ENCODE measurements at regions not wholly inside any gene's neighbourhood (a gene's known extent, or its start where the extent isn't known, plus 50 kb on each side); places are given as distances from the start of the nearest gene placed in this dataset.
A peak's percentile ranks its signal among the peaks of the same experiment; 100 is the strongest.

DNA sequence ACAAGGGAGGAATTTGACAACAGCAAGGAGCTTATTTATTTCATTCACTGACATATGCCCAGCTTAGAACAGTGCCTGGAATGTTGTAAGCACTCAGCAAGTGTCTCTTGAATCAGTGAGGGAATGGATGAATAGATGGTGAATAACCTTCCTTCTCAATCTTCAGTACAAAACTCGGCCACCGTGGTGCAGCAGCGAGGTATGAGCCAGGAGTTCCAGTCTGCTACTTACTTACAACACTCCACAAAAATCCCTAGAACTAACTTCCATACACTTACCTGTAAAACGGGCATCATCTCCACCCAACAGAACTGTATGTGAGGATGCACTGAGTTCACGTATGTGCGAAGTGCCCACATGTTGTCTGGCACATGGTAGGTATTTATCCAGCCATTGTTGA is 237.4 kb downstream of the WDR11 start:
- H2AK5ac ChIP-seq (ENCODE audit: low read length) = no peak overlapping the region
- H3K9me3 ChIP-seq (ENCODE audit: insufficient read depth, low read depth, low read length) = no peaks in the 10 kb centered on the region
- no peak overlapping the region for H4K91ac ChIP-seq (ENCODE audit: low read depth, low read length)
- H3K79me2 ChIP-seq (ENCODE audit: control insufficient read depth, insufficient read depth, low read length, poor library complexity) = no peaks in the 10 kb centered on the region
- H4K8ac ChIP-seq (ENCODE audit: low read depth, low read length) = no peak overlapping the region
- no peak overlapping the region for H3K18ac ChIP-seq (ENCODE audit: low read length)
- H2BK120ac ChIP-seq (ENCODE audit: insufficient read depth, low read length, poor library complexity) = no peak overlapping the region
- no peaks in the 10 kb centered on the region for H3K36me3 ChIP-seq (ENCODE audit: control insufficient read depth in 1 of 2, insufficient read depth in 2 of 2, low read length in 2 of 2)
- H3K14ac ChIP-seq (ENCODE audit: low read length) = no peak overlapping the region
- H3K27me3 ChIP-seq (ENCODE audit: insufficient read depth, low read length) = no peaks in the 10 kb centered on the region
- H2BK12ac ChIP-seq (ENCODE audit: low read length) = no peak overlapping the region
- no peaks in the 10 kb centered on the region for H3K79me1 ChIP-seq (ENCODE audit: low read length)
- peak in 1 of 2 donors; percentile 10 for DNase-seq
- H2BK5ac ChIP-seq (ENCODE audit: low read depth, low read length, poor library complexity) = no peak overlapping the region
- H4K12ac ChIP-seq (ENCODE audit: low read depth, low read length) = no peak overlapping the region
- H3K4me2 ChIP-seq (ENCODE audit: low read length) = no peak overlapping the region
- H3K4ac ChIP-seq (ENCODE audit: low read depth, low read length) = no peak overlapping the region
- H3K4me3 ChIP-seq (ENCODE audit: low read depth, low read length) = no peak overlapping the region
- WGBS (ENCODE audit: extremely low coverage, insufficient coverage, insufficient read length) = no CpG with 5 or more reads among the region's 6 CpGs
- no peak overlapping the region for H2AFZ ChIP-seq (ENCODE audit: insufficient read depth, low read length, poor library complexity)
- H3K9ac ChIP-seq (ENCODE audit: low read length) = no peak overlapping the region
- H3K27ac ChIP-seq (ENCODE audit: low read depth, low read length) = no peak overlapping the region
- no peak overlapping the region for H3K23ac ChIP-seq (ENCODE audit: low read length)
- H3K4me1 ChIP-seq (ENCODE audit: control insufficient read depth in 1 of 2, insufficient read depth in 2 of 2, low read length in 2 of 2) = peaks cover 0 to 3% of the 10 kb centered on the region in 2 experiments

DNA sequence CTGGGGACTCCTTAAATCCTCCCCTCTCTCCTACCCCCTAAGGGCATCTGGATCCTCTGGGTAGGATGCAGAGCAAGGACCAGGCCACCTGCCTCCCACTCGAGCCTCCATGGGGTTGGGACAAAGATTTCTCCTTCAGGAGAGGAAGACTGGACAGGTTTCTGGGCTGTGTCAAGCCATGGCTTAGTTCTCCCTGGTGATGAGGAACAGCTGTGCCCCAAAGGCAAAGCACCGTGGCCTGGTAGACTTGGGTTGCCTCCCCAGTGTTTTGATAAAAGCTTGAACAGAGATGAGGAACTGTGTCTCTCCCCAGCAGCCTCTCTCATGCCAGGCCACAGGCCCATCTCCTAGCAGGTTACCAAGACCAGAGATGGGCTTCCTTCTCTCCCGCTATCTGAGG is 238.3 kb downstream of the WDR11 start:
- H2AK5ac ChIP-seq (ENCODE audit: low read length) = no peak overlapping the region
- no peaks in the 10 kb centered on the region for H3K9me3 ChIP-seq (ENCODE audit: insufficient read depth, low read depth, low read length)
- no peak overlapping the region for H3K9ac ChIP-seq (ENCODE audit: low read length)
- no peaks in the 10 kb centered on the region for H3K27me3 ChIP-seq (ENCODE audit: insufficient read depth, low read length)
- no peak overlapping the region for H4K12ac ChIP-seq (ENCODE audit: low read depth, low read length)
- peaks cover 0 to 3% of the 10 kb centered on the region in 2 experiments for H3K4me1 ChIP-seq (ENCODE audit: control insufficient read depth in 1 of 2, insufficient read depth in 2 of 2, low read length in 2 of 2)
- no peak overlapping the region for H4K8ac ChIP-seq (ENCODE audit: low read depth, low read length)
- no peak overlapping the region for H2BK5ac ChIP-seq (ENCODE audit: low read depth, low read length, poor library complexity)
- no peak overlapping the region for H2BK120ac ChIP-seq (ENCODE audit: insufficient read depth, low read length, poor library complexity)
- no peaks in the 10 kb centered on the region for H3K79me1 ChIP-seq (ENCODE audit: low read length)
- no peaks in the 10 kb centered on the region for H3K79me2 ChIP-seq (ENCODE audit: control insufficient read depth, insufficient read depth, low read length, poor library complexity)
- no peak overlapping the region for H3K4me3 ChIP-seq (ENCODE audit: low read depth, low read length)
- no CpG with 5 or more reads among the region's 3 CpGs for WGBS (ENCODE audit: extremely low coverage, insufficient coverage, insufficient read length)
- H3K36me3 ChIP-seq (ENCODE audit: control insufficient read depth in 1 of 2, insufficient read depth in 2 of 2, low read length in 2 of 2) = no peaks in the 10 kb centered on the region
- H3K14ac ChIP-seq (ENCODE audit: low read length) = no peak overlapping the region
- H2BK12ac ChIP-seq (ENCODE audit: low read length) = peak overlapping the region; percentile 34
- H3K27ac ChIP-seq (ENCODE audit: low read depth, low read length) = no peak overlapping the region
- peak overlapping the region; percentile 34 for H4K91ac ChIP-seq (ENCODE audit: low read depth, low read length)
- H3K4me2 ChIP-seq (ENCODE audit: low read length) = no peak overlapping the region
- no peak overlapping the region for H2AFZ ChIP-seq (ENCODE audit: insufficient read depth, low read length, poor library complexity)
- no peak overlapping the region for H3K4ac ChIP-seq (ENCODE audit: low read depth, low read length)
- H3K23ac ChIP-seq (ENCODE audit: low read length) = no peak overlapping the region
- DNase-seq = no peak
- H3K18ac ChIP-seq (ENCODE audit: low read length) = no peak overlapping the region

DNA sequence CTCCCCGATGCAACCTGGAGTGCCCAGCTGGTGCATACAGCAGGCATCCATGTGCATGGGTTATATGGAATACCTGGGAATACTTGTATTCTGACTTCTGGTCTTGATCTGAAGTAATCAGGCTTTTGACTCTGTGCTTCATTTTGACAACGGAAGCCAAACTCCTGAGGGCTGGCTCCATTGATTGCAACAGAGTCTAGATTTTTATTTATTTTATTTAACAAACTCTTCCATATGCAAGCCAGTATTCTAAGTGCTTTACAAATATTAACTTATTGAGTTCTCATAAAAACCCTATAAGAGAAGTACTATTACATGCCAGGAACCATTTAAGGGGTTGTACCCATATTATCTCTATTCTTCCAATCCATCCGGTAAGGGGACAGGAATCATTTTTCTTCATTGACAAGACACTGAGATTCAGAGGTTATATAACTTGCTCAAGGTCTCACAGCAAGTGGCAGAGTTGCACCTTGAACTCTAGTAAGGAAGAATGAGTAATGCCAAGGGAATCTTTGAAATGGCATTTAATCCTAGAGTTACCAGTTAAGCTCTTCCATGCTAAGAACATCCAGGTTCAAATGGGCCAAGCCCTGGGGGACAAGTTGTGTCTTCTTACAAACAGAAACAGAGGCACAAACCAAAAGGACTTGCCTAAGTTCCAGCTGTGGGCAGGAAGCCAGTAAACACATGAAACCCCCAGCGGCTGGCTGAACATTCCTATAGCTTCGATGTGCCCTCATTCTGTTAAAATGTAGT is 241.0 kb downstream of the WDR11 start:
- H3K27me3 ChIP-seq (ENCODE audit: insufficient read depth, low read length) = no peaks in the 10 kb centered on the region
- no CpG with 5 or more reads among the region's 5 CpGs for WGBS (ENCODE audit: extremely low coverage, insufficient coverage, insufficient read length)
- no peak overlapping the region for H3K14ac ChIP-seq (ENCODE audit: low read length)
- H3K36me3 ChIP-seq (ENCODE audit: control insufficient read depth in 1 of 2, insufficient read depth in 2 of 2, low read length in 2 of 2) = no peaks in the 10 kb centered on the region
- H3K4me3 ChIP-seq (ENCODE audit: low read depth, low read length) = no peak overlapping the region
- H3K4me1 ChIP-seq (ENCODE audit: control insufficient read depth in 1 of 2, insufficient read depth in 2 of 2, low read length in 2 of 2) = peaks cover 5 to 8% of the 10 kb centered on the region in 2 experiments
- H3K79me2 ChIP-seq (ENCODE audit: control insufficient read depth, insufficient read depth, low read length, poor library complexity) = no peaks in the 10 kb centered on the region
- no peak overlapping the region for H3K18ac ChIP-seq (ENCODE audit: low read length)
- no peak overlapping the region for H2AK5ac ChIP-seq (ENCODE audit: low read length)
- no peak overlapping the region for H3K4me2 ChIP-seq (ENCODE audit: low read length)
- DNase-seq = peak; percentile 50 to 76
- no peak overlapping the region for H2AFZ ChIP-seq (ENCODE audit: insufficient read depth, low read length, poor library complexity)
- no peak overlapping the region for H3K27ac ChIP-seq (ENCODE audit: low read depth, low read length)
- no peak overlapping the region for H3K4ac ChIP-seq (ENCODE audit: low read depth, low read length)
- no peak overlapping the region for H4K12ac ChIP-seq (ENCODE audit: low read depth, low read length)
- H4K91ac ChIP-seq (ENCODE audit: low read depth, low read length) = no peak overlapping the region
- H3K9me3 ChIP-seq (ENCODE audit: insufficient read depth, low read depth, low read length) = no peaks in the 10 kb centered on the region
- no peak overlapping the region for H3K9ac ChIP-seq (ENCODE audit: low read length)
- no peak overlapping the region for H3K23ac ChIP-seq (ENCODE audit: low read length)
- no peak overlapping the region for H2BK120ac ChIP-seq (ENCODE audit: insufficient read depth, low read length, poor library complexity)
- H3K79me1 ChIP-seq (ENCODE audit: low read length) = peaks cover 5% of the 10 kb centered on the region
- no peak overlapping the region for H2BK12ac ChIP-seq (ENCODE audit: low read length)
- no peak overlapping the region for H4K8ac ChIP-seq (ENCODE audit: low read depth, low read length)
- no peak overlapping the region for H2BK5ac ChIP-seq (ENCODE audit: low read depth, low read length, poor library complexity)

DNA sequence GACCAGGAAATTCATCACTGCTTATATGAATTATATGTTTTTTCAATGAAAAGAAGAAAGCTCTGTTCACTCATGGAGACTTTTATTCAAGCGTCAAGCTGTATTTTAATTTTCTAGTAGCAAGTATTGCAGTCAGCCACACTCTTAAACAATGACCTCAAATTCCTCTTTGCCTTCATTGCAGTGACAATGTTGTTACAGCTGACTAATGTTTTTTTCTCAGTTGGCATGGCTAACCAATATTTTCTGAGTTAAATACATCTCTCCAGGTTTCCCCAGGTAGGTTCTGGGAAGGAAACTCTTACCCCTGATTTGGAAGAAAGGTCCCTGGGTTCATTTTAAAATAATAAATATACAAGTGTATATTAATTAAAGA is 241.5 kb downstream of the WDR11 start:
- peaks cover 5 to 9% of the 10 kb centered on the region in 2 experiments for H3K4me1 ChIP-seq (ENCODE audit: control insufficient read depth in 1 of 2, insufficient read depth in 2 of 2, low read length in 2 of 2)
- no CpG with 5 or more reads among the region's 1 CpG for WGBS (ENCODE audit: extremely low coverage, insufficient coverage, insufficient read length)
- no peak overlapping the region for H3K9ac ChIP-seq (ENCODE audit: low read length)
- H2AK5ac ChIP-seq (ENCODE audit: low read length) = no peak overlapping the region
- H4K12ac ChIP-seq (ENCODE audit: low read depth, low read length) = no peak overlapping the region
- no peaks in the 10 kb centered on the region for H3K9me3 ChIP-seq (ENCODE audit: insufficient read depth, low read depth, low read length)
- no peak overlapping the region for H3K4me3 ChIP-seq (ENCODE audit: low read depth, low read length)
- no peak overlapping the region for H3K23ac ChIP-seq (ENCODE audit: low read length)
- DNase-seq = no peak
- H3K79me2 ChIP-seq (ENCODE audit: control insufficient read depth, insufficient read depth, low read length, poor library complexity) = no peaks in the 10 kb centered on the region
- no peak overlapping the region for H3K4ac ChIP-seq (ENCODE audit: low read depth, low read length)
- no peak overlapping the region for H4K91ac ChIP-seq (ENCODE audit: low read depth, low read length)
- H3K27me3 ChIP-seq (ENCODE audit: insufficient read depth, low read length) = no peaks in the 10 kb centered on the region
- H3K36me3 ChIP-seq (ENCODE audit: control insufficient read depth in 1 of 2, insufficient read depth in 2 of 2, low read length in 2 of 2) = no peaks in the 10 kb centered on the region
- no peak overlapping the region for H3K14ac ChIP-seq (ENCODE audit: low read length)
- H3K27ac ChIP-seq (ENCODE audit: low read depth, low read length) = no peak overlapping the region
- no peak overlapping the region for H2BK12ac ChIP-seq (ENCODE audit: low read length)
- H3K18ac ChIP-seq (ENCODE audit: low read length) = no peak overlapping the region
- no peak overlapping the region for H4K8ac ChIP-seq (ENCODE audit: low read depth, low read length)
- H3K4me2 ChIP-seq (ENCODE audit: low read length) = no peak overlapping the region
- H3K79me1 ChIP-seq (ENCODE audit: low read length) = peaks cover 8% of the 10 kb centered on the region
- no peak overlapping the region for H2BK5ac ChIP-seq (ENCODE audit: low read depth, low read length, poor library complexity)
- no peak overlapping the region for H2BK120ac ChIP-seq (ENCODE audit: insufficient read depth, low read length, poor library complexity)
- H2AFZ ChIP-seq (ENCODE audit: insufficient read depth, low read length, poor library complexity) = no peak overlapping the region

Data from trophoblast cell (in vitro differentiated cells and primary cell).